GM12873 (cell line): ENCODE measurements at regions not wholly inside any gene's neighbourhood (a gene's known extent, or its start where the extent isn't known, plus 50 kb on each side); places are given as distances from the start of the nearest gene placed in this dataset.

Source experiments
- TF ChIP-seq, protein P1 (sequence below): IDR thresholded peaks from 2 replicates; pipeline ENCODE4 v1.5.1; 2012; ENCODE audit warnings: low read depth, mild to moderate bottlenecking, moderate library complexity, low read length, control low read depth; ENCODE audit not compliant: insufficient read depth; ENCODE audit errors: missing control alignments

DNA sequence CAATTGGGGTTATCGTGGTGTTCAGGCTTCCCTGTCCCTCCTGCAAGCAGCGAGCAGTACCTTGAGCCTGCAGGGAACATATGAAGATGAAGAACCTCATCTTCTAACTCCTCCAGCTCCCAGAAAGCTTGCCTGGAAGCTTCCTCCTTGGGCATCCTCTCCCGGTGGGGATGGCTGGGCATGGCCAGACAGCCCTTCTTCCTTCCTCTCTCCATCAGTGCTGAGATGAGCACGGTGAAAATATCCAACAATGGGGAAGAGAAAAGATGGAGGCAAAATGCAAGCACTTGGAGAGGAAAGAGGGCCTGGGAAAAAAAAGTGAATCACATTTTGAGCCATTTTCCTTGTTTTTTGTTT is 107.7 kb upstream of the FOXA2 start:
- TF ChIP-seq, protein P1, sequence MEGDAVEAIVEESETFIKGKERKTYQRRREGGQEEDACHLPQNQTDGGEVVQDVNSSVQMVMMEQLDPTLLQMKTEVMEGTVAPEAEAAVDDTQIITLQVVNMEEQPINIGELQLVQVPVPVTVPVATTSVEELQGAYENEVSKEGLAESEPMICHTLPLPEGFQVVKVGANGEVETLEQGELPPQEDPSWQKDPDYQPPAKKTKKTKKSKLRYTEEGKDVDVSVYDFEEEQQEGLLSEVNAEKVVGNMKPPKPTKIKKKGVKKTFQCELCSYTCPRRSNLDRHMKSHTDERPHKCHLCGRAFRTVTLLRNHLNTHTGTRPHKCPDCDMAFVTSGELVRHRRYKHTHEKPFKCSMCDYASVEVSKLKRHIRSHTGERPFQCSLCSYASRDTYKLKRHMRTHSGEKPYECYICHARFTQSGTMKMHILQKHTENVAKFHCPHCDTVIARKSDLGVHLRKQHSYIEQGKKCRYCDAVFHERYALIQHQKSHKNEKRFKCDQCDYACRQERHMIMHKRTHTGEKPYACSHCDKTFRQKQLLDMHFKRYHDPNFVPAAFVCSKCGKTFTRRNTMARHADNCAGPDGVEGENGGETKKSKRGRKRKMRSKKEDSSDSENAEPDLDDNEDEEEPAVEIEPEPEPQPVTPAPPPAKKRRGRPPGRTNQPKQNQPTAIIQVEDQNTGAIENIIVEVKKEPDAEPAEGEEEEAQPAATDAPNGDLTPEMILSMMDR: no peak

DNA sequence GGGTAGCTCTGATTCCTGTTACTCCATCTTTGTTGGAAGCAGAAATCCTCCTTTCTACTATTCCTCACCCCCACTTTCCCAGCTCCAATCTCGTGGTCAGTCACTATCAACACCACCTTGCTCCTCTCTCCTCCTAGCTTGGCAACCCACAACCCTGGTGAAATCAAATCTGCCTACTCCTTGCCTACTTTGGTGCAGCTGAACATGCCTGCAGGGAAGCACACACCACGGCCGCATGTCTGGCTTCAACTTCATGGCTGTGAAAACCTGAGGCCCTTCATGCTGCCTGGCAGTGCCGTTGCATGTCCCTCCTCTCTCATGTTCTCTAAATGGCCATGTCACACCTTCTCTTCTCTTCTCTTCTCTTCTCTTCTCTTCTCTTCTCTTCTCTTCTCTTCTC is 112.4 kb upstream of the FOXA2 start:
- TF ChIP-seq, protein P1: no peak

DNA sequence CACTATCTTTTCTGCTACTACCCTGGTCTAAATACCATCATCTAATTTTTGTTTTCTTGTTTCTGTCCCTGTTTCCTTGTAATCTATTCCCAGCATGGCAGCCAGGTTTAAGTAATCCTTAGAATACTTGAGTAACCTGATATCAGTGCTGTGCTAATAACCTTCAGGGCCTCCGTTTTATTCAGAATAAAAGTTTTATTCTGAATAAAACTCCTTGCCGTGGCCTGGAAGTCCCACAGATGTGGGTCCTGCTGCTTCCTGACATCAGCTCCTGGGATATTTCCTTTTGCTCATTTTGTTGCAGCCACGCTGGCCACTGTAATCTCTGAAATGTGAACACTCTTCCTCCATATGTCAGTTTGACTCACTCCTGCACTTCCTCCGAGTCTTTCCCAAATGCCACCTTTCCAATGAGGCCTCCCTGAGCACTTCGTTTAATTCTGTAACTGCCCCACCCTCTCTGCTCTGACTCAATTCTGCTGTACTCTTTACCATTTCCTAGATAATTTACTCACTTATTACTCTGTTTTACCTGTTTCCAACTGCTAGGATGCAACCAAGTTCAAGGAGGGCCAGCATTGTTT is 114.0 kb upstream of the FOXA2 start:
- TF ChIP-seq, protein P1: no peak

DNA sequence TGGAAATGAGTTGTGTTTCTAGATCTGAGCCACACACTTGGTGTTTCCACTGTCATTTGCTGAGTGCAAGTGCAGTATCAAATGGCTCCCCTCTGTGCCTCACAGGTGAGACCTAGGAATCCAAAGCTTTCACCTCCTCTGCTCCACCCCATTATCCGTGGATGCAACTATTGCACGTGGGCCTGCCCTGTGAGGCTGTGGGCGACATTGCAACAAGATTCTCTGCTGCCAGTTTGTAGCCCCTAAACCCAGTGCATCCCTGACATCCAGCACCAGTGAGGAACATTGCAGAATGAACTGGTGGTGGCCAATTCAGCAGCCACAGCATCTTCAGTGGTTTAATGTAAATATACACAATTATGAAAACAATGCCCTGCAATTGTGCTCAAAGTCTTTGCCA is 115.0 kb upstream of the FOXA2 start:
- TF ChIP-seq, protein P1: no peak

DNA sequence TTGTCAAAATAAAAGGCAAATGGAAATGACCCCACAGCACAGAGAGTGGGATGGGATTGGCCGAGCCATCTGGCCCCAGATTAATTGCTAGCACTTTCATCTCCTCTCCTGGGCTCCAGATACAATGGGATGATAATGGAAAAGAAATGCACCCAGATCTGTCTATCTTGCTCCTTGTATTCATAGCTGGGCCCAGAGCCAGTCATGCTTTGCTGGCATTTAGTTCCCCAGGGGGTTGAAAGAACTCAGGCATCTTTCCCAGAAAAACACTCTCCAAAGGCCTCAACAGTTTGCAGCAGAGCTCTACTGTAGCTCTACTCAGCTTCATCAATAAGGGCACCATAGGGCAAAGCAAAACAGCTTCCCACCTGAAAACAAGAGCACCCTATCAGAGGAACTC is 116.0 kb upstream of the FOXA2 start:
- TF ChIP-seq, protein P1: no peak

DNA sequence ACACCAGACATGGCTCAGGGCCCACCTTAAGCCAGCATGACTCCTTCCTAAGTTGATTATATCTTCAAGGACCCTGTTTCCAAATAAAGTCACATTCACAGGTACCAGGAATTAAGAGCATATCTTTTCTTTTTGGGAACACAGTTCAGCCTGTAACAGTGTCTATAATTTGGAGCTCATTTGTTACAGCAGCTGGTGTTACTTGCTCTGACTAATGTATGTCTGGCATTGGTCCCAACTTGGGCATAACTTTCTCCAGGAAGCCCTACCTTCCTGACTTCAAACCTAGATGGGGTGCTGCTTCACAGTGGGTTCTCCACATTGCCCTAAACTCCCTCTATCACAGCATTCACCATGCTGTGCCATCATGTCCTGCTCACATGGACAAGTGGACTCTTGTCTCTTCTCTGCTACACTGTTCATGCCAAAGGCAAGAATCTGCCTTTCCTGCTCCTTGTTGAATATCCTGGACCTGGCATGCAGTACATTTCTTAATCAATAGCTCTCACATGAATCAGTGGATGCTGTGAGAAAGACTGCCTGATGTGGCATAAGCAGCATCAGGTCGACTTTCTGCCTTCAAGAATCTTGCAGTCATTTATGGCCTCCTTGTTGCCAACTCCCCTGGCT is 117.4 kb upstream of the FOXA2 start:
- TF ChIP-seq, protein P1: no peak

DNA sequence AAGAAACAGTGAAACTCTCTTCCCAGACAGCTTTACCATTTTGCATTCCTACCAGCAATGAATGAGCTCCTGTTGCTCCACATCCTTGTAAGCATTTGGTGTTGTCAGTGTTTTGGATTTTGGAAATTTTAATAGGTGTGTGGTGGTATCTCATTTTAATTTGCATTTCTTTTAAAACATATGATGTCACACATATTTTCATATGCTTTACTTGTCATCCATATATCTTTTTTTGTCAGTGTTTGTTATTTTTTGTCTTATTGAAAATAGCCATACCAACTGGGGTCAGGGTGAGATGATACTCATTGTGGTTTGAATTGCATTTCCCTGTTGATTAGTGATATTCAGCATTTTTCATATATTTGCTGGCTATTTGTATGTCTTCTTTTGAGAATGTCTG is 119.5 kb upstream of the FOXA2 start:
- TF ChIP-seq, protein P1: no peak
